Adrenal gland (tissue), 9 donors: ENCODE measurements at regions not wholly inside any gene's neighbourhood (a gene's known extent, or its start where the extent isn't known, plus 50 kb on each side); places are given as distances from the start of the nearest gene placed in this dataset.
A peak's percentile ranks its signal among the peaks of the same experiment; 100 is the strongest.

Experiments
- DNase-seq, 7 donors: peaks; one replicate each; pipeline ENCODE4 v3.0.0-alpha.2; 2019 to 2020
- H3K27ac ChIP-seq, 5 donors: fragments of 200-600 bp; sonication (generic) in 4 of 5; 1 replicate in 3 of 5; 2 replicates in 2 of 5; pipeline versions ENCODE4 v1.5.1 to v1.8.0; 2016 to 2020; ENCODE audit warnings: mild to moderate bottlenecking in 1 of 5
- H3K27me3 ChIP-seq: fragments of 200-600 bp; 2 replicates; pipeline ENCODE4 v1.8.0; 2021
- H3K36me3 ChIP-seq, 2 donors: fragments of 200-600 bp; replicated peaks in 1 of 2; 1 replicate in 1 of 2; 2 replicates in 1 of 2; pipeline versions ENCODE4 v1.5.1 to v1.8.0; 2018 to 2022
- H3K4me1 ChIP-seq, 2 donors: fragments of 200-600 bp; replicated peaks in 1 of 2; 1 replicate in 1 of 2; 2 replicates in 1 of 2; pipeline versions ENCODE4 v1.5.1 to v1.8.0; 2018 to 2021
- H3K4me3 ChIP-seq, 4 donors: fragments of 200-600 bp; sonication (generic) in 3 of 4; one replicate each; pipeline ENCODE4 v1.5.1; 2016 to 2018
- H3K9me3 ChIP-seq, 3 donors: fragments of 200-600 bp; sonication (generic) in 1 of 3; replicated peaks in 1 of 3; 1 replicate in 2 of 3; 2 replicates in 1 of 3; pipeline versions ENCODE4 v1.5.1 to v1.8.0; 2016 to 2021
- CTCF ChIP-seq, 6 experiments: fragments of 450-650 bp in 4 of 6; fragments of 200-600 bp in 2 of 6; sonication (generic) in 1 of 6; IDR thresholded peaks; 1 replicate in 5 of 6; 2 replicates in 1 of 6; pipeline versions ENCODE4 v1.5.1 to v1.8.0; 2016 to 2021; ENCODE audit warnings: antibody characterized with exemption in 6 of 6, mild to moderate bottlenecking in 2 of 6, moderate library complexity in 1 of 6
- POLR2A ChIP-seq, 2 donors: fragments of 450-650 bp; IDR thresholded peaks; one replicate each; pipeline ENCODE4 v1.6.1; 2017; ENCODE audit warnings: antibody characterized with exemption in 2 of 2, mild to moderate bottlenecking in 2 of 2, moderate library complexity in 1 of 2
- WGBS, 4 donors: extraction: QIAGEN DNeasy Blood & Tissue Kit in 2 of 4; methylation state at CpG; one replicate each; pipeline versions ENCODE4 v1.1.5 to v1.1.7; 2013 to 2017; 5-methylcytosine and 5-hydroxymethylcytosine counted together
- intact Hi-C, 2 donors: fragments of 100-400 bp; cut with DNase I; formaldehyde crosslinking; loops; one replicate each; pipeline versions ENCODE4 v1.14.1 to v1.15.0; 2022 to 2023
- donor health status: healthy with polysubstance abuse.
- donor health status: Bipolar disorder and iron deficiency.
- donor health status: DM: yes; HTN: yes; CAD: no.
- donor health status: DM: no; HTN: no; CAD: no.
- donor health status: DM: no; HTN: no; CAD: no.

DNA sequence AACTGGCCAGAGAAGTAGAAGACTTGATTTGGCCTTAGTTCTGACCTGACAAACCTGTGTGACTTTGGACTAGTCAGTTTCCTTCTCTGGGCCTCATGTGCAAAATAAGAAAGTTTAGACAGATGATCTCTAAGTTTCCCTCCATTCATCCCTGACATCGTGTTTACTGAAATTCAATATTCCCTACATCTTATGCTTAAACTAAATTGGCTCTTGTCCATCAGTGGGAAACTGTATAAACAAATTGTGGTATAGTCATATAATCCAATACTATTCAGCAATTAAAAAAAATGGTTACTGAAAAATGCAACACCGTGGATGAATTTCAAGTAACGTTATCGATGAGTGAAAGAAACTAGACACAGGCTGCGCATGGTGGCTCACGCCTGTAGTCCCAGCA lies 64.4 kb upstream of the HRH1 start:
- DNase-seq, result no peak
- intact Hi-C loops, result no loop called here
- Histone ChIP-seq H3K27me3 (no peaks in the 10 kb centered on the region), H3K4me1 (no peaks in the 10 kb centered on the region), H3K4me3 (no peak overlapping the region), H3K27ac (no peak overlapping the region), H3K36me3 (no peaks in the 10 kb centered on the region), H3K9me3 (no peaks in the 10 kb centered on the region)
- WGBS, 4 donors, result 85 to 92% (median 89%) methylated on average over 6 of the region's 6 CpGs
- TF ChIP-seq POLR2A (IDR thresholded peaks at IDR 0.05) (no peak), CTCF (IDR thresholded peaks at IDR 0.05) (no peak)

DNA sequence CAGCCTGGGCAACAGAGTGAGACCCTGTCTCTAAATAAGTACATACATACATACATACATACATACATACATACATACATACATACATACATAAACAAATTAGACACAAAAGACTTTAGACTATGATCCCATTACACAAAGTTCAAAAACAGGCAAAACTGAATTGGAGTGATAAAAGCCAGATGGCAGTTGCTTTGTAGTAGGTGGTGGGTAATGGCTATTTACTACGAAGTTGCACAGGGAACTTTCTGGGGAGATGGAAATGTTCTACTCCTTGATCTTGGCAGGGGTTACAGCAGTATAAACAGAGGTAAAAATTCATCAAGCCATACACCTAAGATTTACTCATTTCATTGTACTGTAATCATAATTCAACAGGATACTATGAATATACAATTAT lies 63.7 kb upstream of the HRH1 start:
- DNase-seq, result no peak
- Histone ChIP-seq H3K27me3 (no peaks in the 10 kb centered on the region), H3K36me3 (no peaks in the 10 kb centered on the region), H3K4me1 (no peaks in the 10 kb centered on the region), H3K27ac (no peak overlapping the region), H3K4me3 (no peak overlapping the region), H3K9me3 (no peaks in the 10 kb centered on the region)
- TF ChIP-seq POLR2A (IDR thresholded peaks at IDR 0.05) (no peak), CTCF (IDR thresholded peaks at IDR 0.05) (no peak)
- intact Hi-C loops, result no loop called here
- 38 to 61% (median 56%) methylated on average over 1 of the region's 1 CpG for WGBS, 4 donors

- Histone ChIP-seq H3K4me1 (peaks cover 0 to 2% of the 10 kb centered on the region in 2 donors), H3K27ac (no peak overlapping the region), H3K4me3 (no peak overlapping the region), H3K27me3 (no peaks in the 10 kb centered on the region), H3K9me3 (no peaks in the 10 kb centered on the region), H3K36me3 (no peaks in the 10 kb centered on the region)
- WGBS, 4 donors, result 60 to 74% (median 67%) methylated on average over 8 to 12 of the region's 12 CpGs
- DNase-seq, result peak in 1 of 7 donors; percentile 36
- intact Hi-C loops, result no loop called here
- TF ChIP-seq CTCF (IDR thresholded peaks at IDR 0.05), result no peak
- TF ChIP-seq POLR2A (IDR thresholded peaks at IDR 0.05), result no peak
Observed at GRCh38 chr3:11091088-11091590, 63.2 kb upstream of the HRH1 start.

GRCh38 chr3:11091791-11092190 lies 62.5 kb upstream of the HRH1 start:
- intact Hi-C loops, result no loop called here
- 80 to 93% (median 90%) methylated on average over 7 to 13 of the region's 13 CpGs for WGBS, 4 donors
- TF ChIP-seq POLR2A (IDR thresholded peaks at IDR 0.05) (no peak), CTCF (IDR thresholded peaks at IDR 0.05) (no peak)
- H3K36me3 ChIP-seq, result no peaks in the 10 kb centered on the region
- no peak for DNase-seq
- H3K4me3 ChIP-seq, result no peak overlapping the region
- H3K9me3 ChIP-seq, result no peaks in the 10 kb centered on the region
- no peaks in the 10 kb centered on the region for H3K27me3 ChIP-seq
- peaks cover 0 to 9% of the 10 kb centered on the region in 2 donors for H3K4me1 ChIP-seq
- H3K27ac ChIP-seq, result no peak overlapping the region
